ENCODE measurements at regions not wholly inside any gene's neighbourhood (a gene's known extent, or its start where the extent isn't known, plus 50 kb on each side); places are given as distances from the start of the nearest gene placed in this dataset.

DNA sequence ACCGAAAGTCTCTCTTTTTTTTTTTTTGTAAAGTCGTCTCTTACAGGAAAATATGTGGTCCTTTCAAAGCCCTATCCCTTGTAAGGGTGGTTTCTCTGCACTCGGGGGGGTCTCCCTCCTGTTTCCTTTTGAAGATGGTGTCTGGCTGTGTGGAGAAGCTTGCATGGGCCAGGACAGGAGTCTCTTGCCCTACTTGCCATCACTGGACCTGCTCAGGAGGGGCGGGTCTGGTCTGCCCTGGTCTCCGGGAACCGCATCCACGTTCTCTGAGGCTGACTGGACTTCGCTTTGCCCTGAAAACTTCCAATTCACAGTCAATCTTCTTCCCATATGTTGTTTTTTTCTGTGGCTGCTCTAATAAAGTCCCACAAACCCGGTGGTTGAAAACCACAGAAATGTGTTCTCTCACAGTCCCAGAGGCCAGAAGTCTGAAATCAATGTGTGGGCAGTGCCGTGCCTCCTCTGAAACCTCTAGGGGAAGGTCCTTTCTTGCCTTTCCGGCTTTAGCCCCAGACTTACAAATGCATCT lies 92.9 kb upstream of the IER5L start:
- Histone ChIP-seq H3K4me1 (peaks cover 9 to 44% (median 25%) of the 10 kb centered on the region in 6 donors), H3K4me3 (peak overlapping the region in 1 of 8 donors; percentile 28), H3K36me3 (no peaks in the 10 kb centered on the region), H3K9me3 (no peaks in the 10 kb centered on the region), H3K27me3 (replicated peaks in 1 of 7) (peaks cover 0 to 13% (median 0%) of the 10 kb centered on the region in 7 donors), H3K27ac (peak overlapping the region in 6 of 8 donors; percentile 54 to 77 (median 68))
- 6 to 24% (median 22%) methylated on average over 11 of the region's 11 CpGs for whole genome bisulfite sequencing, 5 donors
- peak in 1 of 3 donors; percentile 16 for TF ChIP-seq POLR2AphosphoS5 (IDR thresholded peaks at IDR 0.05)
- TF ChIP-seq POLR2A (IDR thresholded peaks at IDR 0.05), result no peak
- TF ChIP-seq, protein P1, sequence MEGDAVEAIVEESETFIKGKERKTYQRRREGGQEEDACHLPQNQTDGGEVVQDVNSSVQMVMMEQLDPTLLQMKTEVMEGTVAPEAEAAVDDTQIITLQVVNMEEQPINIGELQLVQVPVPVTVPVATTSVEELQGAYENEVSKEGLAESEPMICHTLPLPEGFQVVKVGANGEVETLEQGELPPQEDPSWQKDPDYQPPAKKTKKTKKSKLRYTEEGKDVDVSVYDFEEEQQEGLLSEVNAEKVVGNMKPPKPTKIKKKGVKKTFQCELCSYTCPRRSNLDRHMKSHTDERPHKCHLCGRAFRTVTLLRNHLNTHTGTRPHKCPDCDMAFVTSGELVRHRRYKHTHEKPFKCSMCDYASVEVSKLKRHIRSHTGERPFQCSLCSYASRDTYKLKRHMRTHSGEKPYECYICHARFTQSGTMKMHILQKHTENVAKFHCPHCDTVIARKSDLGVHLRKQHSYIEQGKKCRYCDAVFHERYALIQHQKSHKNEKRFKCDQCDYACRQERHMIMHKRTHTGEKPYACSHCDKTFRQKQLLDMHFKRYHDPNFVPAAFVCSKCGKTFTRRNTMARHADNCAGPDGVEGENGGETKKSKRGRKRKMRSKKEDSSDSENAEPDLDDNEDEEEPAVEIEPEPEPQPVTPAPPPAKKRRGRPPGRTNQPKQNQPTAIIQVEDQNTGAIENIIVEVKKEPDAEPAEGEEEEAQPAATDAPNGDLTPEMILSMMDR (IDR thresholded peaks at IDR 0.05 in 8 of 11, conservative IDR thresholded peaks at IDR 0.05 in 3 of 11), result no peak
- intact Hi-C loops (cut with DNase I; ENCODE audit: low total_unique reads), result no loop called here
- peak; percentile 67 for DNase-seq

DNA sequence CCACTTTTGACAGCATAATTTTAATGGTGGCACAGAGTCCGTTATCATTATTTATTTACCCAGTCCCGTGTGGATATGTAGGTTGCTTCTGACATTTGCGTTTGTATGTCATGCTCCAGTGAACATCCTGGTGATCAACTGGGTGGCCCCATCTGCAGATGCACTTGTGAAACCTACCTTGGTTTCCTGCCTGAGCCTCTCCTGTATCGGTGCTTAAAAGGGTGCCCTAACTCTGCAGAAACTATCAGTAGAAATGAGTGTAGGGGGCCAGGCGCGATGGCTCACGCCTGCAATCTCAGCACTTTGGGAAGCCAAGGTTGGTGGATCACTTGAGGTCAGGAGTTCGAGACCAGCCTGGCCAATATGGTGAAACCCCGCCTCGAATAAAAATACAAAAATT lies 92.1 kb upstream of the IER5L start:
- no peak for TF ChIP-seq POLR2A (IDR thresholded peaks at IDR 0.05)
- no peak for TF ChIP-seq POLR2AphosphoS5 (IDR thresholded peaks at IDR 0.05)
- TF ChIP-seq, protein P1 (IDR thresholded peaks at IDR 0.05 in 8 of 11, conservative IDR thresholded peaks at IDR 0.05 in 3 of 11), result no peak
- 62 to 72% (median 65%) methylated on average over 10 of the region's 10 CpGs for WGBS, 5 donors
- intact Hi-C loops (cut with DNase I; ENCODE audit: low total_unique reads), result no loop called here

DNA sequence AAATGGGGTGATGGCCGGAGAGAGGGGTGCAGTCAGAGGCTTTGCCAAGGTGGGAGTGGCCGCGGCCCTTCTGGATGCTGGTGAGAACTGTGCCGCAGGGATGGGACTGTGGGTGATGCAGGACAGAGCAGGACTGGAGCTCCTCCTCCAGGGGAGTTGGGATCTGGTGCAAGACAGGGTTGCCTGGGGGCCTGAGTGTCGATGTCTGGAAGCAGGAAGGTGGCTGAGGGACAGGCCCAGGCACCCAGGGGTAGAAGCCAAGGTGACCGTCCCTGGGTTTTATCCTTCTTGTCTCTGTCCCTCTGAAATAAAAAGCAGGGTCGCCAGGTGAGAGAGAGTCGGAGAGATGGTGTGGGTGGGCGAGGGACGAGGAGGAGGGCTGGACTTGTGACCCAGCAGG lies 89.1 kb upstream of the IER5L start:
- DNase-seq, result peak; percentile 56
- no peak overlapping the region for H3K27ac ChIP-seq
- intact Hi-C loops (cut with DNase I; ENCODE audit: low total_unique reads), result no loop called here
- TF ChIP-seq POLR2AphosphoS5 (IDR thresholded peaks at IDR 0.05) (no peak), POLR2A (IDR thresholded peaks at IDR 0.05) (no peak)
- TF ChIP-seq, protein P1 (IDR thresholded peaks at IDR 0.05 in 8 of 11, conservative IDR thresholded peaks at IDR 0.05 in 3 of 11), result no peak
- H3K4me3 ChIP-seq, result no peak overlapping the region
- 91 to 97% (median 94%) methylated on average over 9 to 10 of the region's 10 CpGs for WGBS, 5 donors
- no peaks in the 10 kb centered on the region for H3K9me3 ChIP-seq
- no peaks in the 10 kb centered on the region for H3K36me3 ChIP-seq
- H3K4me1 ChIP-seq, result peaks cover 9 to 34% (median 23%) of the 10 kb centered on the region in 6 donors
- H3K27me3 ChIP-seq (replicated peaks in 1 of 7), result peaks cover 0 to 11% (median 0%) of the 10 kb centered on the region in 7 donors

More for the DNA sequence above, 92.1 kb upstream of the IER5L start:
- Histone ChIP-seq H3K4me1 (peaks cover 9 to 44% (median 25%) of the 10 kb centered on the region in 6 donors), H3K27ac (peak overlapping the region in 5 of 8 donors; percentile 54 to 77 (median 71)), H3K36me3 (no peaks in the 10 kb centered on the region), H3K27me3 (replicated peaks in 1 of 7) (peaks cover 0 to 6% (median 0%) of the 10 kb centered on the region in 7 donors), H3K9me3 (no peaks in the 10 kb centered on the region), H3K4me3 (peak overlapping the region in 1 of 8 donors; percentile 28)
- peak; percentile 71 for DNase-seq

DNA sequence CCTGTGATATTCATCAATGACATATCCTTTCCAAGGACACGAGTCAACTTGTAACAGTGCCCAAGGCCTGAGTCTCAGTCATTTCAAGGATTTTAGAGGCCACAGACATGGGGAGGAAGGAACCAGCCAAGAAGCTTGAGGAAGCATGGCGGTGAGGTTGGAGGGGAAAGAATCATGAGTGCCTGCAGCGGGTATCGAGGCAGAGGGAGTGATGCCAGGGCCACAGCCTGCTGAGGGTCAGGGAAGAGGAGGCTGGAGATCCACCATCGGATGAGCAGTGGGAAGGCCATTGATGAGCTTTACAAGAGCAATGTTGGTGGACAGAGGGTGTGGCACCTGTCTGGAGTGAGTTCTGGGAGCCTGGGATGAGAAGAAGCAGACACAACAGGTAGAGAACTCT lies 88.5 kb upstream of the IER5L start:
- peaks cover 0 to 17% (median 0%) of the 10 kb centered on the region in 7 donors for H3K27me3 ChIP-seq (replicated peaks in 1 of 7)
- H3K4me3 ChIP-seq, result no peak overlapping the region
- H3K27ac ChIP-seq, result peak overlapping the region in 1 of 8 donors; percentile 11
- H3K9me3 ChIP-seq, result no peaks in the 10 kb centered on the region
- TF ChIP-seq, protein P1 (IDR thresholded peaks at IDR 0.05 in 8 of 11, conservative IDR thresholded peaks at IDR 0.05 in 3 of 11), result no peak
- no peak for TF ChIP-seq POLR2AphosphoS5 (IDR thresholded peaks at IDR 0.05)
- no peak for TF ChIP-seq POLR2A (IDR thresholded peaks at IDR 0.05)
- DNase-seq, result peak; percentile 31
- H3K36me3 ChIP-seq, result no peaks in the 10 kb centered on the region
- intact Hi-C loops (cut with DNase I; ENCODE audit: low total_unique reads), result no loop called here
- H3K4me1 ChIP-seq, result peaks cover 7 to 34% (median 24%) of the 10 kb centered on the region in 6 donors
- 63 to 77% (median 70%) methylated on average over 5 of the region's 5 CpGs for WGBS, 5 donors
